GM12872 (cell line): ENCODE measurements at regions not wholly inside any gene's neighbourhood (a gene's known extent, or its start where the extent isn't known, plus 50 kb on each side); places are given as distances from the start of the nearest gene placed in this dataset.

Experiments
- TF ChIP-seq, protein P1 (sequence below): IDR thresholded peaks from 3 replicates; pipeline ENCODE4 v1.5.1; 2011; ENCODE audit warnings: low read depth, mild to moderate bottlenecking, low read length, moderate library complexity; ENCODE audit not compliant: insufficient read depth

DNA sequence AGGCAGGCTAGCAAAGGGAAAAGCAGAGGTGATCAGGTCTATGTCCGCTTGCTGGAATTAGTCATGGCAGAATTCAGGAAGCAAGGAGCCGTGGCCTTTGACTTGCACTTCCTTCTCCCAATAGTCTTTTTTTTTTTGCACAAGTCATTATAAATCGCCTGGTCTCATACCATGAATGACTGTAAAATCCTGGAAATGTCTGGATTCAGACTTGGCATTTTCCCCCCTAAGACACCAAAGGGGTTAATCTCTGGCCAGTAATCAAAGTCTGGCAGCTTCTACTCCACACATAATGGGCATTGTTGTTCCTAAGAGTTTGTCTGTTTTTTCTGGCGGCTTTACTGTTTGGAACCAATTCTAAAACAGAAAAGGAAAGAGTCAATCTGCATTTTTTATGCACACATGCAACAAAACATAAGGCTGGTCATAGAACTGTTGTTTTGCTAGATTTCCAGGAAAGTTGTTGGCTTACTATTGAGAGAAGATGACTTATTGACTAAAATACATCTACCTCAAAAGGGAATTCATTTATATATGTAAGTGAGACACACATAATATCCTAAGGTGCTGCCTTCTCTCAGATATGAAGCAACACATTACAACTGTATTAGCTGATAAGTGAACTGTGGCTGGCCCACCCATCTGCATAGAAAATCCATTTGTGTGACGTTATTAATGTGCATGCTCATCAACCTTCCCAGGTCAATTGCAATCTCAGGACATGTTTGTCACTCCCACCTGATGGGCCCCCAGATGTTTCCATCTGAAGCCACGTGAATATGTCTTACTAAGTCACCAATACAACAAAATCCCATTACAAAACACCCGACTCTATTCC is 157.3 kb downstream of the BTG1 start:
- TF ChIP-seq, protein P1, sequence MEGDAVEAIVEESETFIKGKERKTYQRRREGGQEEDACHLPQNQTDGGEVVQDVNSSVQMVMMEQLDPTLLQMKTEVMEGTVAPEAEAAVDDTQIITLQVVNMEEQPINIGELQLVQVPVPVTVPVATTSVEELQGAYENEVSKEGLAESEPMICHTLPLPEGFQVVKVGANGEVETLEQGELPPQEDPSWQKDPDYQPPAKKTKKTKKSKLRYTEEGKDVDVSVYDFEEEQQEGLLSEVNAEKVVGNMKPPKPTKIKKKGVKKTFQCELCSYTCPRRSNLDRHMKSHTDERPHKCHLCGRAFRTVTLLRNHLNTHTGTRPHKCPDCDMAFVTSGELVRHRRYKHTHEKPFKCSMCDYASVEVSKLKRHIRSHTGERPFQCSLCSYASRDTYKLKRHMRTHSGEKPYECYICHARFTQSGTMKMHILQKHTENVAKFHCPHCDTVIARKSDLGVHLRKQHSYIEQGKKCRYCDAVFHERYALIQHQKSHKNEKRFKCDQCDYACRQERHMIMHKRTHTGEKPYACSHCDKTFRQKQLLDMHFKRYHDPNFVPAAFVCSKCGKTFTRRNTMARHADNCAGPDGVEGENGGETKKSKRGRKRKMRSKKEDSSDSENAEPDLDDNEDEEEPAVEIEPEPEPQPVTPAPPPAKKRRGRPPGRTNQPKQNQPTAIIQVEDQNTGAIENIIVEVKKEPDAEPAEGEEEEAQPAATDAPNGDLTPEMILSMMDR, result no peak

DNA sequence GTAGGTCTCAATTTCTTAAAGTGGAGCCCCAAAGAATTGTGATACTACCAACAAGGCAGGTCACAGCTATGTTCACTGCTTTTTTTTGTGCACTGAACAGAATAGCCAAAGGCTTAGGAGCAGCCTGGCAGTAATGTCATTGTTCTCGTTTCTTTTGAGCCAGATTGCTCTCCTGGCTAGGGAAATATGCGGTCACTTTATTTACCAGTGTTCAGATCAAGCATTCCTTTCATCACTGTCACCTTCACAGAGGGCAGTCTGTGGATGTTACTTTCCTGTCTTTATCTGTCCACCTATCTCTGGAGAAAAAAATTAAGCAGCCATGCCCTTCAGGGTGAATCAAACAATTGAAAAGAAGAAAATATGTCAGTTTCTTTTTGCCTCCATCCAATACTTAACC is 159.6 kb downstream of the BTG1 start:
- TF ChIP-seq, protein P1, result no peak

DNA sequence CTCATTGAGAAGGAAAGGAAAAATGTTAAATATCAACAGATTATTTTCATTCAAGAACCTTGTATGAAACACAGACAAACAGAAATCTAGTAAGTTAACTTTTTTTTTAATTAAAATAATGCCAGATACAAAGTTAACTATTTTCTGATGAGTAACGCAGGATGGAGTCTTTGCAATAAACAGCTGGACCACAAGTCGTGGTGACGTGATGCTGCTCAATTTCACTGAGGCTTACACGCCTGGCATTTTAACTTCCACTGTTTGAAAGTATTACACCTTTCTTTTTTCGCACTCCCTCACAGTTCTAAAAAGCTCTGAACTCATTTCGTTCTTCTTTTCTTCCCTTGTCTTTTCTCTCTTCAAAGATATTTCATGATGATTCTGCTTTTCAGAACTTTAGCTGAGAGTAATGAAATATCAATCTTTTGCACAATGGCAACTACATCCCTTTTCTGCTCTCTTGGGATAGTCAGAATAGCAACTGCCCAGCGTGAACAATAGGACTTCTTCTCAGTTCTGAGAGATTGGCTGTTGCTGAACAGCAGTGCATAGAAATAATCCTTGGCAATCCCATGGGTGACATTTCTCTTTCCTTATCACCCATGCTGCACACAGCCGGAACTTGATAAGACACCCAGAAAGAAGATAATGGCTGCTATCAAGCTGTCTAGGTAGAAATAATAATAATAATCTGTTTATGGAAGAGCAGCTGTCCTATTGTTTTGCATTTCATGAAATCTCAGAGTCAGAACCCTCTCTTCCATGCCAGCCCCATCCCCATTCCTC is 160.5 kb downstream of the BTG1 start:
- TF ChIP-seq, protein P1, result no peak

DNA sequence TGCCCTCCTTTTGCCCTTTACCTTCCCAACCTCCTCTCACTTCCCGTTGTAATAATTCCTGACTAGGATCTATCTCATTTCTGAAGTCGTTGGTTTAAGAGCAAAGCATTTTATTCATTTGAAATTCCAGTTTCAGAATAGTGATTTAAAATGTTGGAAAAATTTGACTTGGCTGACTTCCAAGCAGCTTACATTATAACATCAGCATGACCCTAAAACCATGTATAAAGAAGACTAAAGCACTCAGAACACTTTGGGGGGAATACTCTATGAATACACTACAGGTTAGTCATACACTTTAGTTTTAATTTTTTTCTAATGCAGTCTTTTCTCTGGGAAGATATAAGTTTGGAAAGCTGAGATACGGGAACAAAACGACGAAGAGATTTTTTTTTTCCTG is 161.1 kb downstream of the BTG1 start:
- TF ChIP-seq, protein P1, result no peak

DNA sequence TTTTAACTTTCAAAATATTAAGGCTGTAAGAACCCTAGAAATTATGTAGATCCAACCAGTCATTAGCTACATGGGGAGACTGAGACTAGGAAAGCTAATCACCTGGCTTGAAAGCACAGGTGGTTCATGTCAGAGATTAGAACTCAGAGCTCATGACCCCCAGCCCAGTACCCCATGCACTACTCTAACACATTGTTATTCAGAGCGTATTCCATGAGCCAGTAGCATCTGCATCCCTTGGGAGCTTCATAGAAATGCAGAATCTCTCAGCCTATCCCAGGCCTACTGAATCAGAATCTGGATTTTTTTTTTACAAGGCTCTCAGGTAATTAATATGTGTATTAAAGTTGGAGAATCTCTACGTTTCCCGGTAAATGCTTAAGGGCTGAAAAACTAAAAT is 161.7 kb downstream of the BTG1 start:
- TF ChIP-seq, protein P1, result no peak

DNA sequence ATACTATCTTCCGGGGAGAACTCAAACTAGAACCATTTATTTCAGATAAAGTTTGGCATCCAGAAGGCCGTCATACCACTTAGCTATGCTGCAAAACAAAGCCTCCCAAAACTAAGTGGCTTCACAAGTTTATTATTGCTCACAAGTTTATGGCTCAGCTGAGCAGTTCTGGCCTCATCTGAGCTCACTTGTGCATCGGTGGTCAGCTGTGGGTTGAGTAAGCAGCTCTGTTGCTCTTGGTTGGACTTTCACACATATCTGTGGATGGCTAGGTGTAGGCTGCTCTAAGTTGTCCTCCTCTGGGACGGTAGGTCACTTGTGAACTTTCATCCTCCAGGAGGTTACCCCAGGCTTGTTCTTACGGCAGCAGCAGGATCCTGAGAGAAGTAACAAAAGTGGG is 162.7 kb downstream of the BTG1 start:
- TF ChIP-seq, protein P1, result no peak

DNA sequence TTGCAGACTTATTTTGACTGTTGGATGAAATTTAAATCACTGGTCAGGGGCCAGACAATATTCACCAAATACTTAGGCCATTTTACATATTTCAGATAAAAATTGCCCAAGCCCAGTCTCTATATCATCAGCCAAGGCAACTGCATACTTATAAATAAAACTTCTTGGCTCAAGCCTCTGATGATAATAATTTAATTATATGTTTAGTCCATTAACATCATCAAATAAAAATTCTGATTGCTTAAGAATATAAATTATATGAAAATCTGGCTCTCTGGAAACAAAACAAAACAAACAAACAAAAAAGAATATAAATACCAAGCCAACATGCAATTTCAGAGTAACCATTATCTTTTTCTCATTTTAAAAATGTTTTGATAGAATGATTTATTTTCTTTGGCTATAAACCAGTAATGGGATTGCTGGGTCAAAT is 165.2 kb downstream of the BTG1 start:
- TF ChIP-seq, protein P1, result no peak
